GM19438 (cell line): ENCODE measurements at regions not wholly inside any gene's neighbourhood (a gene's known extent, or its start where the extent isn't known, plus 50 kb on each side); places are given as distances from the start of the nearest gene placed in this dataset.

Source experiments
- ATAC-seq: cut with Tn5 transposase; IDR thresholded peaks from one replicate; pipeline ENCODE4 v1.9.1; 2021; ENCODE audit warnings: low read depth; ENCODE audit not compliant: unreplicated experiment

DNA sequence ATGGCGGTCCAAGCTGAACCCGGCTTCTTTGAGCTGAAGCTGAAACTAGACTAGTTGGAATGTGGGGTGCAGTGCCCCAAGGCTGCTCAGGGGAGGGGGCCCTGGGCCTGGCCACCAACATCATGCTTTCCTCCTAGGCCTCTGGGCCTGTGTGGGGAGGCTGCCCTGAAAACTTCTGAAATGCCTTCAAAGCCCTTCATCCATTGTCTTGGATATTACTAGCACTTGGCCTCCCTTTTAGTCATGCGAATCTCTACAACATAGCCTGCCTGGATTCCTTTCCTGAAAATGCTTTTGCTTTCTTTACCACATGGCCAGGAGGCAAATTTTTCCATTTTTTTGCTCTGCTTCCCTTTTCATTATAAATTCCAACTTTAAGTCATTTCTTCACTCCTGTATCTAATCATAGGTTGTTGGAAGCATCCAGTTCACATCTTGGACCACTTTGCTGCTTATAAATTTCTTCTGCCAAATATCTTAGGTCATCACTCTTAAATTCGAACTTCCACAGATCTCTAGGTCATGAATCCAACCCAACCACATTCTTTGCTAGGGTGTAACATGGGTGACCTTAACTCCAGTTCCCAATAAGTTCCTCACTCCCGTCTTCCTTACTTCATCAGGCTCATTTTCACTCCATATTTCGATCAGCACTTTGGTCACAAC is 103.4 kb downstream of the DDIT4L start:
- no peak for ATAC-seq

DNA sequence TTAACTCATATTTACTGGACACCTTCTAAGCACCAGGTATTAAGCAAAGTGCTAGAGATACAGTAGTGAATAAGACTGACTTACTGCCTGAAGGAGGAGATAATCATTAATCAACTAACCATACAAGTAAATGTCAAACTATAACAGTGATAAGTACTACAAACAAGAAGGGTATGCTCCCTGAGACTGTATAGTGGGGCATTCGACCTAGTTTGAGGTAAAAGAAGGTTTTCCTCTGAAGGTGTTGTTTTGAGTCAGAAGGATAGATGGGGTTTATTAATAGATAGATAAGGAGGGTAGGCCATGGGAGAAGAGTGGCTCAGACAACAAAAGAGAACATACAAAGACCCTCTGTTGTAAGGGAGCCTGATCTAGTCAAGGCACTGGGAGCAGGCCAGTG is 105.4 kb downstream of the DDIT4L start:
- no peak for ATAC-seq

DNA sequence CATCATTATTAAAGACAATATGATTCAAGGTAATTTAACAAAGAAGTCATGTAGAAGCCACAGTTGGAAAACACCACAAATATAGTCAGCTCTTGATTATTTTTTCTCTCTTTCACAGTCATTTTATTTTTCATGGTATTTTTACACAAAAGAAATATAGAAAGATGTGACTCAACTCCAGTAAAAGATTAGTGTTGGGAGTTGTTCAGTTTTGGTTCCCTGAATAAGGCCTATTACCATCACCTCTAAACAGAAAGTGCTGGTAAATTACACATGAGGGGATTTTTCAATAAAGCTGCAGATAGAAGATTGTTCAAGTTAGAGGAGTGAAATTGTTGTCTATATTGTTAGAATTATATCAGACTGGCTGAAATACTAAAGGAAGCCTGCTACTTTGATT is 107.0 kb downstream of the DDIT4L start:
- no peak for ATAC-seq

DNA sequence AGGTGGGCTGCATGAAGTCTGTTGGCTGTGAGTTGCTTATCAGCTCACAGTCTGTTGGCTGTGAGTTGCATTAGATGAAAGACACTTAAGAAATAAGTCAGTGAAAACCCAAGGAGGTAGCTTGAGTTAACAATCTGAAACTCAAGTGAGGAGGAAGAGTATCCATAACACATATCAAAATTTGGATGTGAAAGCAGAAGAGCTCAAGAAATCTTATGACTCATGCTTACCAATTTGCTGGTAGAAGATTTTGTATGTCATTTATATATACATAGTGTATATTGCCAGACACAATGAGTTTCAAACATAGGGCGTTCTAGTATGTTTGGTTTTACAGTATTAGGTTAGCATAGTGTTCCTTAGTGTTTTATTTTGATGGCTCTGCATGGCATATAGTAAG is 107.4 kb downstream of the DDIT4L start:
- ATAC-seq, result no peak

DNA sequence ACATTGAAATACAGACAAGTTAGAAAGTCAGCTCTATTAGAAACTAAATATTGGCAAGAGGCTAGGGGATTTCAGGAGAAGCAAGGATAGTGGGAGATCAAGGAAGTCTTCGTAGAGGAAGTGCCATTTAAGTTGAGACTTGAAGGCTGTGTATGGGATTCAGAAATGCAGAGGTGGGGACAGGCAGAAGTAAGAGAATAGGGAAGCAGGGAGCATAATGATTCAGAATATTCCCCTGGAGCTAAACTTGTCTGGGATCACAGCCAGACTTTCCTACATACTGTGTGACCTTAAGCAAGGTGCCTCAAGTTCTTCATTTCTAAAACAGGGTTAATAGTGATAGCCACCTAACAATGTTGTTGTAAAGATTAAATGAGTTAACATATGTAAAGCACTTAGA is 108.8 kb downstream of the DDIT4L start:
- ATAC-seq, result no peak

DNA sequence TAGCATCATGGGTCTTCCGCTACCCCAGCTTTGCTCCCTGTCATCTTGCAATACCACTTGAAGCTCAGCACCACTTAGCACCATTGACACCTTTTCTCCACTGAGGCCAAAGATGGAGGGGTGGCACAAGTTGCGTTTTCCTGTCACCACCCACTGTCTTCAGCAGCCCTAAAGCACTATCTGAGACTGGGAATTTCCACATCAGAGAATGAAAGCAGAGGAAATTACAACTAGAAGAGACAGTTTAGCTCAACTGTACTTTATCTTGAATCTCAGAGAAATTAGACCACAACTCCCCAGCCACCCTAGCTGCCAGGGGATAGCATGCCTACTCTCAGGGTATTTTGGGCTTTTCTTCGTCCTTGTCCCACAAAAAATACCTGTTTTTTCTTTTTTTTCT is 111.0 kb downstream of the DDIT4L start:
- ATAC-seq, result no peak

DNA sequence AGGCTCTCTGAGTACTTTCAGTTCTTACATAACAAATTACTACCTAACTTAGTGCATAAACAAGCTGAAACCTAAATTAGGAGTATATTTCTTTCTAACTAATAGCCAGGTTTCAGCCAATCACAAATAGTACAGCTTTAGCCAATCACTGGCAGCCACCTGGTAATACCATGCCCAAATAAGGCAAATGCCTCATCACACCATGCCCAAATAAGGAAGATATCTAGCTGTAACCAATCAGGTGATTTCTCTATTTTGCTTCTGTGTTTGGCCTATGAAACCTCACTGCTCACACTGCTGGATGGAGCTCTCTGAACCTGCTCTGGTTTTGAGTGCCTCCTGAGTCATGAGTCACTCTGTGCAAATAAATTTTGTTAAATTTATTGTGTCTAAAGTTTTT is 113.5 kb downstream of the DDIT4L start:
- no peak for ATAC-seq

DNA sequence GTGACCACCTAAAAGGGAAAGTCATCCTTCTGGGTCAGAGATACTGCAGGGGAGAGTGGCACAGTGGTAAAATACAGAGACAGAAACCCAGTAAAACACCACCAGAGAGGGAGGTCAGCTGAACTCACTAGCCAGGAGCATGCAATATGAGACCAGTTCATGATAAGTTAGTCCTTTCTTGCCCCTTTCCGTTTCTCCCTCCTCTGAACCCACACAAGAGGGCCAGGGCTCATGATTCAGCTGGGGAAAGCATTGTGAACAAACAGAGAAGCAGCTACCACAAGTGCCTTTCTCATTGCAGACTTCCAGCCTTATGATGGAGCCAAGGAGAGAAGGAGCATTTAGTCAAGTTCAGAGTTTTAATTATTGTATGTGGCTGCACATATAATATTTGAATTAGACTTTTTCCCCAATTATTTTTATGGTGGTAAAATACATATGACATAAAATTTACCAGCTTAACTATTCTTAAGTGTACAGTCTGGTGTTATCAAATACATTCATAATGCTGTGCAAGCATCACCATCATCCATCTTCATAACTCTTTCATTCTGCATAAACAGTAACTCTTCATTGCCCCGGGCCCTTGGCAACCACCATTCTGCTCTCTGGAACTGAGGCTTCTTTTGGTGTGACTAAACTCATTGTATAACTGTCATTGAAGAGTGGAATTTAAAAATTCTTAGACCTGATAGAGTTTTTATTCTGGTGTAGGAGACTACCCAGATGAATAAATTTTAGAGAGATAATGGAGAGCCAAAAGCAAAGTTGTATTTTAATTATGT is 114.6 kb downstream of the DDIT4L start:
- no peak for ATAC-seq

DNA sequence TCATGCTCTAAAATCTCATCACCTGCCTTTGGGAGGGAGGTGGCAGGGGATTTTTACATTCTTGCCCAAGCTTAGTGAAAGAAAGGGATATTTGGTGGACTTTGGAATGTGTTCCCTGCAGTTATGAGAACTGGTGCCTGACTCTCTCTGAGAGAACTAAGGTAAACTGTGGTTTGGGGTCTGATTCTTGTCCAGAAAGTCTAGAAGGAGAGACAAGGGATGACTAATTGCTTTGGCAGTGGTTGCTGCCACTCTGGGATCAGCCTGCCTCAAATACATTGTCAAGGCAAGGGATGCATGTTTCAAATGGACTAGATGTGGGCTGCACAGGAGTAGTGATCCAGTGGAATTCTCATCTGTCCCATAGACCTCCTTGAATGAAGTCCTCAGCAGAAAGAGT is 115.2 kb downstream of the DDIT4L start:
- no peak for ATAC-seq

DNA sequence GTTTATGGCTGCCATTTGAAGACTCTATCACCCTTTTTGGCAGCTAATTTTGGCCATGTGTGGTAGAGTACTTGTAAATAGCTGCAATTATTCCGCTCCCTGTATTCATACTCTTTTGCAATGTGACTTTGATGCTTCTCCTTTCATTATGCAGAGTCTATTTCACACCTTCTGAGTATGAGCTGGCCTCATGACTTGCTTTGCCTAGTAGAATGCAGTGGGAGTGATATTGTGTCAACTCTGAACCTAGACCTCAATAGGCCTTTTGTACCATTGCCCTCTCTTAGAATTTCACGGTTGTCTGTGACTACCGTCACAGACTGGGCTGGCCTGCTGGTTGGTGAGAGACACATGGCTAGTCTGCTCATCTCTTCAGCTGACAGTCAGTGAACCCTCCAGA is 118.8 kb downstream of the DDIT4L start:
- ATAC-seq, result no peak

DNA sequence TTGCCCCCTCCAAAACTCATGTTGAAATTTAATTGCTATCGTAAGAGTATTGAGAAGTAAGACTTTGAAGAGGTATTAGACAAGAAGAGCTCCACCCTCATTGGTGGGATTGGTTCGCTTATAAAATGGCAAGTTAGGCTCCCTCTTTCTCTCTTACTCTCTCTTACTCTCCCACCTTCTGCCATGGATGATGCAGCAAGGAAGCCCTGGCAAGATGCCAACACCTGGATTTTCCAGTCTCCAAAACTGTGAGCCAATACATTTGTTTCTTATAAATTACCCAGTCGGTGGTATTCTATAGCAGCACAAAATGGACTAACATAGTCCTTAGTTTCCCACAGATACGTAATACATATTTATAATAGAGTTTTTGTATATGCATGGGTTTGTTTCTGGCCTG is 119.4 kb downstream of the DDIT4L start:
- no peak for ATAC-seq

DNA sequence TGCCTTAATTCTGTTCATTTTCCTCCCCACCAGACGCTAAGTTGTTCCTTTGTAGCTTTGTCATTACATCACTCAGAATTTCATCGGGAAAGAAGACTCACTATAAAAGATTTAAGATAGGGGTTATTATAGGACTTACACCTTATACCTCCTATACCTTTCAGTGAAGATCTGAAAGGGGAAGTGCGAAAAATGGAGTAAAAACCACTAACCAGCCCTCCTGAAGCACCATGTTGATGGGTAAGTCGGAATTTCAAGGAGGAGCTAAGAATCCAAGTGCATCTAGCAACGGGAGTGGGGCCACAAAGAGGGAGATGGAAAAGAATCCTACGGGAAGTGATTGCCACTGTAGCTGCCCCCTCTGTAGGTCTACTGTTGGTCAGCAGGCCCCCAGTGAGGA is 119.1 kb upstream of the H2AZ1 start:
- no peak for ATAC-seq

DNA sequence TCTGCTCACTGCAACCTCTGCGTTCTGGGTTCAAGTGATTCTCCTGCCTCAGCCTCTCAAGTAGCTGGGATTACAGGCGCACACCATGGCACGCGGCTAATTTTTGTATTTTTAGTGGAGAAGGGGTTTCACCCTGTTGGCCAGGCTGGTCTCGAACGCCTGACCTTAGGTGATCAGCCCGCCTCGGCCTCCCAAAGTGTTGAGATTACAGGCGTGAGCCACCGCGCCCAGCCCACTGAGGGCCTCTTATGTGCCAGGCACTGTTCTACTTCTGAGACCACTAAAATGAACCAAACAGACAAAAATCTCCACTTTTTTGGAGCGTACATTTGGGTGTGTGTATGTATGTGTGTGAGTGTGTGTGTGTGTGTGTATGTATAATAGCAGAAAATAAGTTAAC is 117.2 kb upstream of the H2AZ1 start:
- no peak for ATAC-seq

DNA sequence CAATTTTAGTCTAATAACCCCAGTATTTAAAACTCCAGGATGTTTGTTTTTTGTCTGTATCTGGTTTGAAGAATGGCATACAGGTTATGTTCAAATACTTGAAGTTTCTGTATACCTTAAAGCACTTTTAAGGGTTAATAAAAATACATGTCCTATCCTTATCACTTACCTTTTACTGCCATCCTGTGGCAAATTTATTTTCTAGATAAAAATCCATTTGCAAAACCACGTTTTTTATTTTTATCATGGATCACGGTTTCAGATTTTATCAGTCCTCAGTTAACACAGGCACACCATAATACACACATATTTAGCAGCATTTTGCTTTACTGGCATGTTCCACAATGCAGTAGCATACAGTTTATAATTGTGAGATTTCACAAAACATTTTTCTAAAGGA is 113.3 kb upstream of the H2AZ1 start:
- ATAC-seq, result no peak

DNA sequence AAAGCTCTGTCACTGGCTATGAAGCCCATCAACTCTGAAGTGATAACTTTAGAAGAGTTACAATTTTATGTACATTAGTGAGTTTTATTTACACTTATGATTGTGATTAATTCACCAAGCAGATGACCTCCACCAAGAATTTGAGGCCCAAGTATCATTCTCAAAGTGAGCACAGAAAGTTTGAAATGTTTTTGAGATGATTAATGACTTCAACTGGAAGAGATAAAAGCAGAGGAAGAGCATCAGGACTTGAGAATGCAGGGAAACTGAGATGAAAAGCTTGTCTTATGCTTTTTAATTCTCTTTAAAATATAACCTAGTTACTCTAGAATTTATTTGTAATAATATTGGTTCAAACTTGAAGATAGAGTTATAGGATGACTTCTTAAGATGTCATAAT is 112.8 kb upstream of the H2AZ1 start:
- no peak for ATAC-seq

DNA sequence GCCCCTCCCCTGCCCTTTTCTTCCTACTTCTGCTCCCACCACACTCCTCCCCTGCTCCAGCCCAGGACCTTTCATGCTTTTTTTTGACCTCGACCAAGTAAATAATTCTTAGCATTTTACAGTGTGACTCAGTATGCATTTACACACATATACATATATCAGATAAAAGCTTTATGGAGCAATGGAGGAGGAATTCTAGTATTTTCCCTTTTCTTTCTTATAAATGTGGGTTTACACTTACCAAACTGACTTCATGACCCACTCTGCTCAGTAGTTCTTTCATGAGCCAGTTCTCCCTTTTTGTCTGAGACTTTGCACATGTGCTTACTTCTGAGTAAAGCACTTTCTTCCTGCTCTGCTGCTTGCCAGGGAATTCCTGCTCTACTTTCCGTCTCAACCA is 111.8 kb upstream of the H2AZ1 start:
- ATAC-seq, result no peak

DNA sequence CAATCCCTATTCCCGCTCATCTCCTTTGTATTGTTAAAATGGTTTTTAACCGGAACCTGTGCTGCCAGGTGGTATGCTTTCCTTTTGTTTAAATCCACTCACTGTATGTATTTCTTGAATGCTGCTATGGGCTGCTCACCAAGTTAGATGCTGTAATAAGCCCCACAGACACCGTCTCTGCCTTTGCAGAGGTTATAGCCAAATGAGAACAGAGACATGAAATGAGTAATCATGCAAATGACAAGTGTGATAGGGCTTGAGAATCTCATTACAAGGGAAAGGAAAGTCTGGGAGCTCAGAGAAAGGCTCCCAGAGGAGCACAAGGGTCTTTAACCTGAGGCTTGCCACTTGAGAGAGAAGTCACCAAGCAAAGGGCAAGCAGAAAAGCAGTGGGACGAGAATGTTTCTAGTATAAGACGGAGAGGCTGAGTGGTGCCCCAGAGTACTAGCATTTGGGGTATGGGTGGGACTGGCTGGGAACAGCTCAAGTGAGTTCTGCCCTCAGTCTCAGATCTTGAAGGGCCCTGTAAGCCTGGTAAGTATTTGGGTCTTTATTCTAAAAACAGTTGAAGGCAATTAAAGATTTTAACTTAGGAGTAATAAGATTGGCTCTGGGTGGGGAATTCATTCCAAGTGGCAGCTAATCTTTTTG is 110.8 kb upstream of the H2AZ1 start:
- no peak for ATAC-seq

DNA sequence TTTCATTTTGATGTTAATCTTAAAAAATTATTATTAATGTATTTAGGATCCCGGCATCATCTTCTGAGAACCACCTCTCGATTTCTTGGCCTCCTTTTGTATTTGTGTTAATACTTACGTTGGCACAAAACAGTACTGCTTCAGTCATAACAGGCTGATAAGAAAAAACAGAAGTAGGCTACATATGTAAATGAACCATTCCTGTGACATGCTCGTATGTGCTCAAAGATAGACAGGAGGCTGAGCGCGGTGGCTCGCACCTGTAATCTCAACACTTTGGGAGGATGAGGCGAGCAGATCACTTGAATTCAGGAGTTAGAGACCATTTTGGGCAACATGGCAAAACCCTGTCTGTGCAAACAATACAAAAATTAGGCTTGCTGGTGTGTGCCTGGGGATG is 109.4 kb upstream of the H2AZ1 start:
- ATAC-seq, result no peak

DNA sequence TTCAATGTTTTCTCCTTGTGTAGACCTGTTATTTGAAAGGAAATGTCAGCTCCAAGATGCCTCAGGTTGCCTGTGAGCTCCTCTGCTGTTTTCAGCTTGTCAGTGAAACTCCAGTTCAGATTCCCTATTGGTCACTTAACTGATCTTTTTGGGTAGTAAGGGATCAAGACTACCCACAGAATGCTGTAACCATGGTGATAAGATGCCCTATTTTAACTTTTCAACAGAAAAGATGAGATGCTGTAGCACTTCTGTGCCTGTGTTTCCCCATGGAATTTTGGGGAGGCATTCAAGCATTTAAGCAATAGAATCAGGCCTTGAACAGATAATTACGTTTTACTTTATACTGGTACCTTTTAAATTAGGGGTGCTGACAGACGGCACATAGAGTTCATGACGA is 106.6 kb upstream of the H2AZ1 start:
- ATAC-seq, result no peak

DNA sequence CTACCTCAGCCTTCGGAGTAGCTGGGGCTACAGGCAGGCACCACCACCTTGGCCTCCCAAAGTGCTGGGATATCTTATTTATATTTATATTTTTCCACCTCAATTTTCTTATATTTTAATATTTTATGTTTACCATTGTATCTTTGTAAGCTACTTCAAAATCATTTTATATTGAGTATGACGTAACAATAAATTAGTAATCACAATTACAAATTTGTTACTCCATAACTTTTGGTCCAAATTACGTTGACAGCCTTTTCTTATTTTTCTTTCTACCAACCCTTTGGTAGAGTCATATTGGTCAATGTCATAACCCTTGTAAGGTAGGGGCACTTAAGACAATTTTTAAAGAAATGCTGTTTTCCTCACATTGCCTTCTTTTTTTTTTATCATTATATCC is 104.0 kb upstream of the H2AZ1 start:
- no peak for ATAC-seq

DNA sequence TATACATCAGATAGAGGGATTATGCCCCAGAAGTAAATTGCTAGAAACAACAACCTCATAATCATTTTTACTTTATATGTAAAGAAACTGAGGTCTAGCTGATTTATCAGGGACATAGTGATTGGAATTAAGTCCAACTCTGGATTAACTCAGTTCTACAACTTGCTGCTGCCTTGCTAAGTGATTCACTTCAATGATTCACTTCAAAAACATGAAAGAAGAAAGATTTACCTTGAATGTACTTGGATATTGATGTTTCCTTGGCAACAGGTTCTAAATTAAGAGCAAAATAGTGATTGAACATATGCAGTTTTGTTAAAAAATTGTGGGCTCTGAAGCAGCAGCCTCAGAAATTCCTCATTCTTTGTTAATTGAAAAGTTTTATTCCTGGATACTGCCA is 99.8 kb upstream of the H2AZ1 start:
- ATAC-seq, result no peak

DNA sequence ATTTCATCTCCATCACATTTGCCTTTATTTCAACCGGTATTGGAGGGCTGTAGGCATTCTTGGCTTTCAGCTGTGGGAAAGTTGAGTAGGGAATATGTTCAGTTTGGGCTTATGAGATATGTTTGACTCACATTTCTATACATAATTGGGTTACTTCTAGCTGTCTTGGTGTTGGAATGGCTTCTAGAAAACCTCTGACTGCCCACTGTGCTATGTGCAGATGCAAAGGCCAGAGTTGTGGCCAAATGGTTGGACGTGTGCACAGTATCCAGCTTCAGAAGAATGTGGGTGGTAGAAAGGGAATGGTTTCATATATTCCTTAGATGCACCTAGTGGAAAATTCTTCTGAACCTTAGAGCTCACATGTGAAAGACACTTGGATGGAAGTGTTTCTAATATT is 92.6 kb upstream of the H2AZ1 start:
- no peak for ATAC-seq
